B cell (primary cell): ENCODE measurements at regions not wholly inside any gene's neighbourhood (a gene's known extent, or its start where the extent isn't known, plus 50 kb on each side); places are given as distances from the start of the nearest gene placed in this dataset.

Experiments
- ATAC-seq: fragments of 200-7000 bp; cut with Tn5 transposase; one replicate; pipeline ENCODE4 v1.10.0; 2021; ENCODE audit warnings: low read depth, mild to moderate bottlenecking, moderate number of reproducible peaks, moderate library complexity
- CTCF ChIA-PET: fragments of 350-600 bp; sonication (Branson Sonifier 250); formaldehyde crosslinking; loops from one replicate; lab custom pipeline; 2021; ENCODE audit warnings: antibody characterized with exemption, inconsistent platforms; lab: Charles Lee
- POLR2A ChIA-PET: fragments of 350-600 bp; sonication (Branson Sonifier 250); formaldehyde crosslinking; loops from one replicate; lab custom pipeline; 2021; ENCODE audit warnings: antibody characterized with exemption; lab: Charles Lee
- DNase-seq: peaks from one replicate; pipeline ENCODE4 v3.0.0; 2013
- H2AFZ ChIP-seq: 2 replicates; pipeline ENCODE4 v1.6.1; 2012; ENCODE audit warnings: mild to moderate bottlenecking, low read depth, low read length; ENCODE audit not compliant: insufficient read depth, poor library complexity, severe bottlenecking
- H3K27ac ChIP-seq, 2 donors: 1 replicate in 1 of 2; 2 replicates in 1 of 2; pipeline ENCODE4 v1.5.1; 2012 to 2013; ENCODE audit warnings: low read length in 2 of 2, mild to moderate bottlenecking in 2 of 2, moderate library complexity in 1 of 2
- H3K27me3 ChIP-seq, 4 experiments: fragments of 200-600 bp in 1 of 4; sonication (generic) in 1 of 4; replicated peaks in 1 of 4; 1 replicate in 2 of 4; 2 replicates in 2 of 4; pipeline versions ENCODE4 v1.6.1 to v1.7.0; 2013 to 2016; ENCODE audit warnings: low read length in 3 of 4, mild to moderate bottlenecking in 2 of 4, mixed read lengths in 1 of 4, moderate library complexity in 1 of 4; ENCODE audit not compliant: insufficient read depth in 4 of 4, control insufficient read depth in 3 of 4; ENCODE audit errors: control extremely low read depth in 1 of 4
- H3K36me3 ChIP-seq, 2 experiments: replicated peaks in 1 of 2; 1 replicate in 1 of 2; 2 replicates in 1 of 2; pipeline versions ENCODE4 v1.6.1 to v1.7.1; 2013; ENCODE audit warnings: low read length in 1 of 2; ENCODE audit not compliant: insufficient read depth in 2 of 2, control insufficient read depth in 1 of 2; ENCODE audit errors: control extremely low read depth in 1 of 2, extremely low read depth in 1 of 2
- H3K4me1 ChIP-seq, 2 donors: fragments of 200-600 bp in 1 of 2; sonication (generic) in 1 of 2; 1 replicate in 1 of 2; 2 replicates in 1 of 2; pipeline versions ENCODE4 v1.5.1 to v1.6.1; 2013 to 2017; ENCODE audit warnings: low read length in 2 of 2; ENCODE audit not compliant: control insufficient read depth in 2 of 2, insufficient read depth in 2 of 2
- H3K4me2 ChIP-seq: replicated peaks from 2 replicates; pipeline ENCODE3; 2012; ENCODE audit warnings: mild to moderate bottlenecking, low read depth, low read length; ENCODE audit not compliant: poor library complexity, severe bottlenecking
- H3K4me3 ChIP-seq, 5 experiments: fragments of 200-600 bp in 1 of 5; sonication (generic) in 1 of 5; 1 replicate in 3 of 5; 2 replicates in 2 of 5; pipeline versions ENCODE4 v1.5.1 to v1.7.0; 2011 to 2016; ENCODE audit warnings: low read length in 4 of 5, mild to moderate bottlenecking in 4 of 5, low read depth in 2 of 5, control low read depth in 1 of 5, moderate library complexity in 1 of 5; ENCODE audit not compliant: insufficient read depth in 1 of 5; ENCODE audit errors: control extremely low read depth in 1 of 5, extremely low read depth in 1 of 5
- H3K79me2 ChIP-seq: fragments of 200-600 bp; sonication (generic); one replicate; pipeline ENCODE4 v1.6.0; 2016; ENCODE audit warnings: low read length; ENCODE audit not compliant: control insufficient read depth, insufficient read depth
- H3K9ac ChIP-seq: fragments of 200-600 bp; sonication (generic); 2 replicates; pipeline ENCODE4 v1.6.1; 2017; ENCODE audit warnings: mild to moderate bottlenecking, low read length, moderate library complexity
- H3K9me3 ChIP-seq, 3 donors: one replicate each; pipeline versions ENCODE4 v1.6.1 to v1.7.1; 2013; ENCODE audit warnings: low read length in 2 of 3; ENCODE audit not compliant: control insufficient read depth in 2 of 3, insufficient read depth in 1 of 3; ENCODE audit errors: control extremely low read depth in 1 of 3
- H4K20me1 ChIP-seq: 2 replicates; pipeline ENCODE4 v1.6.0; 2012; ENCODE audit warnings: mild to moderate bottlenecking, low read length; ENCODE audit not compliant: insufficient read depth, control insufficient read depth, poor library complexity, severe bottlenecking
- H3K27ac Mint-ChIP-seq: one replicate; pipeline ENCODE4 v1.8.0; 2021; ENCODE audit warnings: mixed read lengths
- H3K27me3 Mint-ChIP-seq: one replicate; pipeline ENCODE4 v1.8.0; 2021; ENCODE audit warnings: mixed read lengths
- H3K4me1 Mint-ChIP-seq: one replicate; pipeline ENCODE4 v1.8.0; 2021; ENCODE audit warnings: mixed read lengths
- H3K4me3 Mint-ChIP-seq: one replicate; pipeline ENCODE4 v1.8.0; 2021; ENCODE audit warnings: mixed read lengths
- H3K9me3 Mint-ChIP-seq: one replicate; pipeline ENCODE4 v1.8.0; 2022; ENCODE audit warnings: mixed read lengths; ENCODE audit not compliant: insufficient read depth
- EZH2 ChIP-seq: IDR thresholded peaks from 2 replicates; pipeline ENCODE4 v1.6.1; 2012; ENCODE audit warnings: borderline replicate concordance, low read depth, mild to moderate bottlenecking, moderate library complexity, low read length; ENCODE audit not compliant: insufficient read depth, poor library complexity, severe bottlenecking
- WGBS: methylation state at CpG from one replicate; pipeline ENCODE4 v1.1.5; 2013; ENCODE audit warnings: missing lambda C conversion rate; ENCODE audit not compliant: insufficient coverage; 5-methylcytosine and 5-hydroxymethylcytosine counted together
- intact Hi-C: fragments of 100-400 bp; cut with micrococcal nuclease; formaldehyde crosslinking; loops from one replicate; pipeline ENCODE4 v1.10.0; 2022
- TF ChIP-seq, protein P1 (sequence below): fragments of 200-600 bp; IDR thresholded peaks from one replicate; pipeline ENCODE4 v1.8.0; 2022; ENCODE audit warnings: antibody characterized with exemption, mild to moderate bottlenecking

DNA sequence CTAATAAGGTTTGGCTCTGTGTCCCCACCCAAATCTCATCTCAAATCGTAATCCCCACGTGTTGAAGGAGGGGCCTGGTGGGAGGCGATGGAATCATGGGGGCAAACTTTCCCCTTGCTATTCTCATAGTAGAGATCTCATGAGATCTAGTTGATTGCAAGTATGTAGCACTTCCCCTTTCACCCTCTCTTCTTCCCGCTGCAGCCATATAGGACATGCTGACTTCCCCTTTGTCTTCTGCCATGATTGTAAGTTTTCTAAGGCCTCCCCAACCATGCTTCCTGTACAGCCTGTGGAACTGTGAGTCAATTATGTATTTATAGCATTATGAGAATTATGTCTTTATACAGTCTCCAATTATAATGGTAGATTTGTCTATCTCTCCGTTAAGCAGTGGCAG is 594.5 kb downstream of the ACTR3B start:
- ChIA-PET POLR2A (no interaction called here), CTCF (no interaction called here)
- DNase-seq, result no peak
- no peak overlapping the region for H3K4me2 ChIP-seq
- no peaks in the 10 kb centered on the region for H4K20me1 ChIP-seq
- no peaks in the 10 kb centered on the region for H3K4me1 Mint-ChIP-seq
- intact Hi-C loops, result no loop called here
- no peaks in the 10 kb centered on the region for H3K79me2 ChIP-seq
- no peak overlapping the region for H3K27ac Mint-ChIP-seq
- H3K4me1 ChIP-seq, result no peaks in the 10 kb centered on the region
- H3K27ac ChIP-seq, result no peak overlapping the region
- TF ChIP-seq, protein P1, sequence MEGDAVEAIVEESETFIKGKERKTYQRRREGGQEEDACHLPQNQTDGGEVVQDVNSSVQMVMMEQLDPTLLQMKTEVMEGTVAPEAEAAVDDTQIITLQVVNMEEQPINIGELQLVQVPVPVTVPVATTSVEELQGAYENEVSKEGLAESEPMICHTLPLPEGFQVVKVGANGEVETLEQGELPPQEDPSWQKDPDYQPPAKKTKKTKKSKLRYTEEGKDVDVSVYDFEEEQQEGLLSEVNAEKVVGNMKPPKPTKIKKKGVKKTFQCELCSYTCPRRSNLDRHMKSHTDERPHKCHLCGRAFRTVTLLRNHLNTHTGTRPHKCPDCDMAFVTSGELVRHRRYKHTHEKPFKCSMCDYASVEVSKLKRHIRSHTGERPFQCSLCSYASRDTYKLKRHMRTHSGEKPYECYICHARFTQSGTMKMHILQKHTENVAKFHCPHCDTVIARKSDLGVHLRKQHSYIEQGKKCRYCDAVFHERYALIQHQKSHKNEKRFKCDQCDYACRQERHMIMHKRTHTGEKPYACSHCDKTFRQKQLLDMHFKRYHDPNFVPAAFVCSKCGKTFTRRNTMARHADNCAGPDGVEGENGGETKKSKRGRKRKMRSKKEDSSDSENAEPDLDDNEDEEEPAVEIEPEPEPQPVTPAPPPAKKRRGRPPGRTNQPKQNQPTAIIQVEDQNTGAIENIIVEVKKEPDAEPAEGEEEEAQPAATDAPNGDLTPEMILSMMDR, result no peak
- TF ChIP-seq EZH2, result no peak
- WGBS, result no CpG with 5 or more reads among the region's 5 CpGs
- ATAC-seq, result no peak
- no peak overlapping the region for H2AFZ ChIP-seq
- H3K27me3 ChIP-seq, result no peaks in the 10 kb centered on the region
- no peak overlapping the region for H3K9ac ChIP-seq
- H3K4me3 ChIP-seq, result no peak overlapping the region
- peaks cover 8% of the 10 kb centered on the region for H3K9me3 Mint-ChIP-seq
- H3K4me3 Mint-ChIP-seq, result no peak overlapping the region
- H3K9me3 ChIP-seq, result no peaks in the 10 kb centered on the region
- H3K36me3 ChIP-seq, result no peaks in the 10 kb centered on the region
- H3K27me3 Mint-ChIP-seq, result no peaks in the 10 kb centered on the region

DNA sequence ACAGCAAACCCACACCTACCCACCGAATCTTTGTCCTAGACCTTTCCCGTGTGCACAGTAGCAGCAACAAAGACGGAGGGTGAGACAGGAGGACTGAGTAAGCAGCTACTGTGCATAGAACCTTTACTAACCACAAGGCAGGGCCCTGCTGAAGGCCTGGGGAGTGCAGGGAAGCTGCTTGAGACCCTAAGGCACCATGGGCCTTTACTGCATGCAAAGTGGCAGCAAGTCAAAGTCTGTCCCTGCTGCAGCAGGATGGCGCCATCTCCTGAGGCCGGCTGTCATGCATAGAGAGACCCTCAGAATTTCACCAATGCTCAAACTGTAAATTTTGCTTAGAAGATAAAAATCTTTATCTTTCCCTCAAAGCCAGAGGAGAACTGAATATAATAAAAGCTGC is 610.5 kb downstream of the ACTR3B start:
- Histone ChIP-seq H3K4me3 (no peak overlapping the region), H3K9ac (no peak overlapping the region), H3K9me3 (peaks cover 0 to 14% (median 7%) of the 10 kb centered on the region in 3 donors), H3K36me3 (no peaks in the 10 kb centered on the region), H3K27me3 (no peaks in the 10 kb centered on the region), H2AFZ (no peak overlapping the region), H3K4me1 (no peaks in the 10 kb centered on the region), H3K4me2 (no peak overlapping the region), H3K79me2 (no peaks in the 10 kb centered on the region), H3K27ac (no peak overlapping the region), H4K20me1 (no peaks in the 10 kb centered on the region)
- no peak overlapping the region for H3K27ac Mint-ChIP-seq
- intact Hi-C loops, result no loop called here
- H3K4me1 Mint-ChIP-seq, result no peaks in the 10 kb centered on the region
- ChIA-PET POLR2A (no interaction called here), CTCF (no interaction called here)
- H3K9me3 Mint-ChIP-seq, result peaks cover 8% of the 10 kb centered on the region
- H3K27me3 Mint-ChIP-seq, result no peaks in the 10 kb centered on the region
- TF ChIP-seq EZH2, result no peak
- TF ChIP-seq, protein P1, result no peak
- ATAC-seq (no peak), DNase-seq (no peak)
- no peak overlapping the region for H3K4me3 Mint-ChIP-seq
- 81% methylated on average over 5 of the region's 5 CpGs for WGBS
